HT1080 (cell line): ENCODE measurements at regions not wholly inside any gene's neighbourhood (a gene's known extent, or its start where the extent isn't known, plus 50 kb on each side); places are given as distances from the start of the nearest gene placed in this dataset.
"Not testable (repeated sequence)": the region's sequence is repeated elsewhere in the genome, so short reads cannot be mapped to it uniquely, and the experiment has no call there.

ENCODE experiments used
- DNase-seq: peaks from one replicate; pipeline ENCODE4 v3.0.0-alpha.2; 2015; ENCODE audit warnings: low read depth

DNA sequence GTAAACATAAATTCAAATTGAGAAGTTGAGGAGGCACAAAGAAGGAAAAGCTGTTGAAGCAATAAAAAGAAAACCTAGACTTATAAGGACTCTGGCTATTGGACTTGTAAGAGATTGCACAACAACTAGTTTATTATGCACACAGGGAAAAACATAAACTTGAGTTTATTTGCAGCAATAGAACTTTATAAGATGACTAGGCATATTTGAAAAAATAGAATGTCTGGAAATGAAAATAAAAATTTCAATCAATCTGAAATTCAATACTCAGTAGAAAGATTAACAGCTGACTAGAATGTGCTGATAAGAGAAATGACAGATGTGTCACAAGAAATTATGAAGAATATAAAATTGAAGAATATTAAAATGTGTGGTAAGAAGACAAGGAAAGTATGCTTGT, 505.4 kb upstream of the ZP4 start:
- DNase-seq: no peak

GRCh38 chr1:238384381-238384780, 493.7 kb upstream of the ZP4 start:
- peak; percentile 6 for DNase-seq

DNA sequence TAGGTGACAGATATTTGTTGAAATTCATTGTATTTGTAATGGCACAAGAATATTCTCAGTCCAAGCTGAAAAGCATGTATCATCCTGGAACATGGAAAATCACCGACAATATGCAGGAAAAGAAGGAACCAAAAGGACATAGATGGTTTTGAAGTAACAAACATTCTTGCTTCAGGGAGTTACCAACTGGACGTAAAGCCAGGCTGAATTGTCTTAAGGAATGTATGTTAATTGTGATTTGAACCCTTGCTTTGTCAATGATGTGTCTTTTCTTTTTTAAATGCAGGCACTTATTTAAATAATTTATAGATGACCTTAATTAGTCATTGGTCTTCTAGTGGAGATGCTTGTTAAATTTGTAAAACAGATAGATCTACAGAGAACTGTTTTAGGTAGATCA, 489.4 kb upstream of the ZP4 start:
- DNase-seq: no peak

DNA sequence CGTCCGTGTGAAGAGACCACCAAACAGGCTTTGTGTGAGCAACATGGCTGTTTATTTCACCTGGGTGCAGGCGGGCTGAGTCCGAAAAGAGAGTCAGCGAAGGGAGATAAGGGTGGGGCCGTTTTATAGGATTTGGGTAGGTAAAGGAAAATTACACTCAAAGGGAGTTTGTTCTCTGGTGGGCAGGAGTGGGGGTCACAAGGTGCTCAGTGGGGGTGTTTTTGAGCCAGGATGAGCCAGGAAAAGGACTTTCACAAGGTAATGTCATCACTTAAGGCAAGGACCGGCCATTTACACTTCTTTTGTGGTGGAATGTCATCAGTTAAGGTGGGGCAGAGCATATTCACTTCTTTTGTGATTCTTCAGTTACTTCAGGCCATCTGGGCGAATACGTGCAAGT, 488.7 kb upstream of the ZP4 start:
- DNase-seq: not testable (repeated sequence)

DNA sequence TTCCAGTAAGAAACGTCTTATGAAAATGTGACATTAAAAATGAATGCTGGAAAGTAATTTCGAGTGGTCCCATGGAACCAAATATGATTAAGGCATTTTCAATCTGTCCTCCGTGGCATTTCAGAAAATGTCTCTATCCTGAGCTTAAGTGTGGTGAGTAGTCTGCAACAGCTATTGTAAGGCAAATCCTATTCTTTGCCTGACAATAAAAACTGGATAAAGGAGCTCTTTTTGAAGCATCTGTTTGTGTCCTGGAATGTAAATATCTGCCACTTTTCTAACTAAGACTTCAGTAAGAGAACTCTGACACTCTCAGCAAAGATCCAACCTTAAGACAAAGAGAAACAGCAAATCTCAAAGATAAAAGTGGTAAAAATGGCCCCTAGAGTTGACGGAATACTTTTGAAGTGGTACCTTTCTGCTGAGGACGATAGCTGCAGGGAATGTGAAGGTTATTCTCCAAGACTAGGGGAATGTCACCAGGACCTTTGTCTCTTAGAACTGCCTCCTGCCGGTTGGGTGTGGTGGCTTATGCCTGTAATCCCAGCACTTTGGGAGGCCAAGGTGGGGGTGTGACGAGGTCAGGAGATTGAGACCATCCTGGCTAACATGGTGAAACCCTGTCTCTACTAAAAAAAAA, 486.7 kb upstream of the ZP4 start:
- DNase-seq: no peak

GRCh38 chr1:238370599-238370998, 479.9 kb upstream of the ZP4 start:
- DNase-seq: no peak

GRCh38 chr1:238364214-238364892, 473.6 kb upstream of the ZP4 start:
- no peak for DNase-seq

DNA sequence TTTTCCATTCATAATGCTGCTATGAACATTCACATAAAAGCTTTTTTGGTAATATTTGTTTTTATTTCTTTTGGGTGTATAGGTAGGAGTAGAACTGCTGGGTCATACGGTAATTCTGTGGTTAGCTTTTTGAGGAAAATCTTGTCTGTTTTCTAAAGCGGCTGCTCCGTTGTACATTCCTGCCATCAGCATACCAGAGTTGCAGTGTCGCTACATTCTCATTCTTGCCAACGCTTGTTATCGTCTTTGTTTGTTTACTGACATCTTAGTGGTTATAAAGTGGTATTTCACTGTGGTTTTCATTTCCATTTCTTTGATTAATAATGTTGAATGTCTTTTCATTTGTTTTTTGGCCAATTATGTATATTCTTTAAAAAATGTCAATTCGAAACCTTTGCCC, 469.8 kb upstream of the ZP4 start:
- no peak for DNase-seq

GRCh38 chr1:238350471-238350870, 459.7 kb upstream of the ZP4 start:
- no peak for DNase-seq

DNA sequence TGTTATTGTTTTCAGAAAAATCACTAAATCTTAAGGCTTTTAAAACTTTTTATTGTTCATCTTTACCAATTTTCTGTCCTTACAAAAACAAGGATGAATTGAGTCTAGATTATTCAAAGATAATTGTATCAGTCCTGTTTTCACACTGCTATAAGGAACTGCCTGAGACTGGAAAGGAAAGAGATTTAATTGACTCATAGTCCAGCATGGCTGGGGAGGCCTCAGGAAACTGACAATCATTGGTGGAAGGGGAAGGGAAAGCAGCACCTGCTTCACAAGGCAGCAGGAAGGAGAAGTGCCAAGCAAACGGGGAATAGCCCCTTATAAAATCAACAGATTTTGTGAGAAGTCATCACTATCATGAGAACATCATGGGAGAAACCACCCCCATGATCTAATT, 455.6 kb upstream of the ZP4 start:
- DNase-seq: no peak

- no peak for DNase-seq
Observed at GRCh38 chr1:238345837-238346236, 455.1 kb upstream of the ZP4 start.

DNA sequence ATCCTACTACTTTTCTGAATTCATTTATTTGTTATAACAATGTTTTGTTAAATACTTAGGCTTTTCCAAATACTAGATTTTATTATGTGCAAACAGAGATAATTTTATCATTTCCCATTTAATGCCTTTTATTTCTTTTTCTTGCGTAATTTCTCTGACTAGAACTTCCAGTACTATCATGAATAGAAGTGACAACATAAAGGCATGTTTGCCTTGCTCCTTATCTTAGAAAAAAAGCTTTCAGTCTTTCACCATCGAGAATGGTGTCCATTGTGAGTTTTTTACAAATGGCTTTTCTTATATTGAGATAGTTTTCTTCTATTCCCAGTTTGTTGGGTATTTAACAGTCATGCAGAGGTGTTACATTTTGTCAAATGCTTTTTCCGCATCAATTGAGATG, 453.1 kb upstream of the ZP4 start:
- DNase-seq: no peak

- no peak for DNase-seq
Observed at GRCh38 chr1:238341395-238341794, 450.7 kb upstream of the ZP4 start.

DNA sequence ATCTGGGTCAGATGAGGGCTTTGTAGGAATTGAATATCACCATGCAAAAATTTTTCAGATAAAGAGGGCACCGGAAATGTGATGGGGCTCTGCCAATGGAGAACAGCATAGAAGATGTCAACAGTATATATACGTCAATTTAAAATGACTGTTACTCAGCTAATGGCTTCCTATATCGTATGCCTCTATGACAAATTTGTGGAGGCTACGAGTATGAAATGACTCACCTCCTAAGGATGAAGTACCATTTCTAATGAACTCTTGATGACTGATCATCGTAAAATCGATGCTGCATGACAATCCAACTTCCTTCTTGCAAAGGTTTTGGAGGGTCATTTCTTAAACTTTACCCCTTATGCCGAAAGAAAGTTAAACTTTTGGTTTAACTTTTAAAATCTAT, 450.3 kb upstream of the ZP4 start:
- peak; percentile 52 for DNase-seq

GRCh38 chr1:238336531-238336930, 445.8 kb upstream of the ZP4 start:
- DNase-seq: no peak

GRCh38 chr1:238334170-238334569, 443.4 kb upstream of the ZP4 start:
- DNase-seq: no peak

GRCh38 chr1:238331557-238331956, 440.8 kb upstream of the ZP4 start:
- no peak for DNase-seq

- no peak for DNase-seq
Observed at GRCh38 chr1:238329671-238330070, 438.9 kb upstream of the ZP4 start.

DNA sequence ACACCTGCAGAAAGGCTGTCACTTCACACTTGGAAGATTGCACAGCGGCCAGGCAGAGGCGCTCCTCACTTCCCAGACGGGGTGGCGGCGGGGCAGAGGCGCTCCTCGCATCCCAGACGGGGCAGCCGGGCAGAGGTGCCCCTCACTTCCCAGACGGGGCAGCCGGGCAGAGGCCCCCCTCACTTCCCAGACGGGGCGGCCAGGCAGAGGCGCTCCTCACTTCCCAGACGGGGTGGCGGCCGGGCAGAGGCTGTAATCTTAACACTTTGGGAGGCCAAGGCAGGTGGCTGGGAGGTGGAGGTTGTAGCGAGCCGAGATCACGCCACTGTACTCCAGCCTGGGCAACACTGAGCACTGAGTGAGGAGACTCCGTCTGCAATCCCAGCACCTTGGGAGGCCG, 436.3 kb upstream of the ZP4 start:
- not testable (repeated sequence) for DNase-seq

- not testable (repeated sequence) for DNase-seq
Observed at GRCh38 chr1:238326479-238326878, 435.8 kb upstream of the ZP4 start.

GRCh38 chr1:238324211-238324864, 433.6 kb upstream of the ZP4 start:
- no peak for DNase-seq

GRCh38 chr1:238323490-238323889, 432.8 kb upstream of the ZP4 start:
- no peak for DNase-seq

GRCh38 chr1:238319957-238320356, 429.2 kb upstream of the ZP4 start:
- DNase-seq: no peak
